ENCODE measurements at regions not wholly inside any gene's neighbourhood (a gene's known extent, or its start where the extent isn't known, plus 50 kb on each side); places are given as distances from the start of the nearest gene placed in this dataset.
A peak's percentile ranks its signal among the peaks of the same experiment; 100 is the strongest.

DNA sequence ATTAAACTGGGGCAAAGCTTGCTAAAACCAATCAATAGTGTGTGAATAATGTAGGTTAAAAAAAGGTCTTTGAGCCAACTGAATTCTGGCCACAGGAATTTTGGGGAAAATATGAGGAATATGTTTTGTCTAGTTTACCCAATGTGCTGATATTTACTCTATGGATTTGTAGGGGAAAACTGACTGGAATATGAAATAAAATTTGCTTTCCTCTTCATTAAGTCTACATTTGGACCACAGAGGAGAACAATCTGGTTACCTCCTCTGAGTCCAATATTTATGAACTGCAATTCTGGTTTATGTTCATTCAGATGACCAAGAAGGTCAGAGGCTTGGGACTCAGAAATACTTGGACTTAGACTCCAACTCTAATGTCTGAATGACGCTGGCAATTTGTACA lies 1042.2 kb upstream of the CNTNAP5 start:
- DNase-seq: peak; percentile 65
- no CpG with 5 or more reads among the region's 1 CpG for WGBS (ENCODE audit: insufficient coverage)
- no peaks in the 10 kb centered on the region for H3K27me3 ChIP-seq (ENCODE audit: control insufficient read depth, insufficient read depth, low read length)
- no peaks in the 10 kb centered on the region for H3K4me1 ChIP-seq (ENCODE audit: control insufficient read depth, insufficient read depth, low read length)
- no peak overlapping the region for H3K27ac ChIP-seq (ENCODE audit: low read length)
- H3K36me3 ChIP-seq (ENCODE audit: control insufficient read depth, insufficient read depth, low read length): no peaks in the 10 kb centered on the region
- no peaks in the 10 kb centered on the region for H3K9me3 ChIP-seq (replicated peaks; ENCODE audit: control insufficient read depth, low read depth, low read length)
- no peak overlapping the region for H3K4me3 ChIP-seq (ENCODE audit: low read length)

DNA sequence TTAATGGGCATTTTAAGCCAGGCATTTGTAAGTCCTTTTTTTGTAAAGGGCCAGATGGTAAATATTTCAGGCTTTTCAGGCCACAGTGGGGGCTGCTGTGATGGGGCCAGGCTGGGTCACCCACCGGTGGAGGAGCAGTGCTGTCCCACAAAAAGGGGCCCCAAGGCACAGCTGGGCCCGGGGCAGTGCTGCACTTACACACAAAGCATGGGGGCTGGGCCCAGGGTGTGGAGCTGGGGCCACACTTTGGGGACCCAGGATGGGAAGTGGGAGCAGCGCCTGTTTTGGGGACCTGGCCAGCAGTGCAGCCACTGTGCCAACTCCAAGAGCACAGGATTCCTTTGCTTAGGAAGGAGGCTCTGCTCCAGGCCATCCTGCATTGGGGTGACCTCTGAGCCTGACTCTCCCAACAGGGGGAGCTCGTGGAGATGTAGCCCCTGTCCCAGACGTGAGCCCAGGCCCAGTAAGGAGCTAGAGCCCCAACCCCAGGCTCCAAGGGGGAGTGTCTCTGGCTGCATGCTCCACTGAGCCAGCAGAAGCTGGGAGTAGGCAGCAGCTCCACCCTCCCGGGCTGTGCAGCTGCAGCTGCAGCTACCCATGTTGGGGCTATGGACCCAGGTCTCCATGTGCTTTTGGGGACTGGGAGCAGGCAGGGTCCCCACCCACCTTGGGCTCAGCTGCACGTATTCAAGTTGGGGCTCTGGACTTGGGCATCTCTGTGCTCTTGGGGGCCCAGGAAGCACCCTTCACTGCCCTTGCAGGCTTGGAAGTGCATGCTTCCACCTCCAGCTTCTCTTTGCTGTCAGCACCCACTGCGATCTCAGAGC lies 1036.5 kb upstream of the CNTNAP5 start:
- no peaks in the 10 kb centered on the region for H3K36me3 ChIP-seq (ENCODE audit: control insufficient read depth, insufficient read depth, low read length)
- WGBS (ENCODE audit: insufficient coverage): 46% methylated on average over 7 of the region's 8 CpGs
- H3K27me3 ChIP-seq (ENCODE audit: control insufficient read depth, insufficient read depth, low read length): no peaks in the 10 kb centered on the region
- no peak overlapping the region for H3K27ac ChIP-seq (ENCODE audit: low read length)
- no peak for DNase-seq
- no peaks in the 10 kb centered on the region for H3K4me1 ChIP-seq (ENCODE audit: control insufficient read depth, insufficient read depth, low read length)
- no peaks in the 10 kb centered on the region for H3K9me3 ChIP-seq (replicated peaks; ENCODE audit: control insufficient read depth, low read depth, low read length)
- no peak overlapping the region for H3K4me3 ChIP-seq (ENCODE audit: low read length)

DNA sequence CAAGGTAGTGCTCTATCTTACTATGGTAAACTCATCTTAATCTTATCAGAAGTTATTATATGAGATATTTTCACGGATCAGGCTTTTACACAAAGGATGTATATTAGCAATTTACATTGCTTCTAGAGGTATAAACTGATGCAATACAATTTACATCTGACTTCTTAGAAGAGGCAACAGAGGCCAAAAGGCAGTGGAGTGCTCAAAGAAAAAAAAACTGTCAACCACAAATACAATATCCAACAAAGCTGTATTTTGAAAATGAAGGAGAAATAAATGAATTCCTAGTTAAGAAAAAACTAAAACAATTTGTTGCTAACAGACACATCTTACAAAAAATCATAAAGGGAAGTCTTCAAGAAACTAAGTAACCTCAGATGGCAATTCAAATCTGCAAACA lies 1031.5 kb upstream of the CNTNAP5 start:
- H3K4me3 ChIP-seq (ENCODE audit: low read length): no peak overlapping the region
- H3K36me3 ChIP-seq (ENCODE audit: control insufficient read depth, insufficient read depth, low read length): no peaks in the 10 kb centered on the region
- DNase-seq: no peak
- no peaks in the 10 kb centered on the region for H3K4me1 ChIP-seq (ENCODE audit: control insufficient read depth, insufficient read depth, low read length)
- no peak overlapping the region for H3K27ac ChIP-seq (ENCODE audit: low read length)
- H3K27me3 ChIP-seq (ENCODE audit: control insufficient read depth, insufficient read depth, low read length): no peaks in the 10 kb centered on the region
- no peaks in the 10 kb centered on the region for H3K9me3 ChIP-seq (replicated peaks; ENCODE audit: control insufficient read depth, low read depth, low read length)
- WGBS (ENCODE audit: insufficient coverage): no CpG with 5 or more reads among the region's 1 CpG

DNA sequence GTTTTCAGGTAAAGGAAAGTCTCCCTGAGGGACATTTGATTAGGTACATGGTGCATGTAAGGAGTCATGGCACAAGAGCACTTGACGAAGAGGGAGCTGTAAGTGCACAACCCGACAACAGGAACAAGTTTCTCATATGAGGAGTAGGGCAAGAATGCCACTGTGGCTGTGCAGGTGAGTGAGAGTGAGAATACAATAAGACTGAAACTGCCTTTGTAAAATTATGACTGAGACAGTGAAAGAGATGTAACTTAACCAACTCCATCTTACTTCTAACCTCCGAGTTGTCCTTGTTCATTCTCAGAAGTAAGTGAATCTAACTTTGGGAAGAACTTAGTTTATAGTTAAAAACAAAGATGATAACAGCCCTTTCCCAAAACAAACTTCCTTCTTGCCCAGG lies 1025.8 kb upstream of the CNTNAP5 start:
- Histone ChIP-seq H3K4me1 (ENCODE audit: control insufficient read depth, insufficient read depth, low read length) (no peaks in the 10 kb centered on the region), H3K9me3 (replicated peaks; ENCODE audit: control insufficient read depth, low read depth, low read length) (no peaks in the 10 kb centered on the region), H3K27ac (ENCODE audit: low read length) (no peak overlapping the region), H3K27me3 (ENCODE audit: control insufficient read depth, insufficient read depth, low read length) (no peaks in the 10 kb centered on the region), H3K36me3 (ENCODE audit: control insufficient read depth, insufficient read depth, low read length) (no peaks in the 10 kb centered on the region), H3K4me3 (ENCODE audit: low read length) (no peak overlapping the region)
- 100% methylated on average over 2 of the region's 3 CpGs for WGBS (ENCODE audit: insufficient coverage)
- DNase-seq: no peak

DNA sequence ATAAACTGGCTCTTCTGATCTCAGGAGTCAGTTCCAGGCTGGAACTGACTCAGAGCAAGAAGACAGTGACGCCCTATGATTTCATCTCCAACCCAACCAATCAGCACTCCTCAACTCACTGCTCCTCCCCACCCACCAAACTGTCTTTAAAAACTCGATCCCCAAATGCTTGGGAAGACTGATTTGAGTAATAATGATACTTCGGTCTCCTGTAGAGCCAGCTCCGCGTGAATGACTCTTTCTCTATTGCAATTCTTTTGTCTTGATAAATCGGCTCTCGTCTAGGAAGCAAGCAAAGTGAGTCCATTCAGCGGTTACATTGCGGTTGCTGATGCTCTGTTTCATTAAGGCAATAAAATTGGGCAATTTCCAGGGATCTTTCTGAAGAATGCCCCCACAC lies 1025.3 kb upstream of the CNTNAP5 start:
- Histone ChIP-seq H3K27me3 (ENCODE audit: control insufficient read depth, insufficient read depth, low read length) (no peaks in the 10 kb centered on the region), H3K36me3 (ENCODE audit: control insufficient read depth, insufficient read depth, low read length) (no peaks in the 10 kb centered on the region), H3K4me3 (ENCODE audit: low read length) (no peak overlapping the region), H3K9me3 (replicated peaks; ENCODE audit: control insufficient read depth, low read depth, low read length) (no peaks in the 10 kb centered on the region), H3K4me1 (ENCODE audit: control insufficient read depth, insufficient read depth, low read length) (no peaks in the 10 kb centered on the region), H3K27ac (ENCODE audit: low read length) (no peak overlapping the region)
- DNase-seq: no peak
- WGBS (ENCODE audit: insufficient coverage): no CpG with 5 or more reads among the region's 9 CpGs

DNA sequence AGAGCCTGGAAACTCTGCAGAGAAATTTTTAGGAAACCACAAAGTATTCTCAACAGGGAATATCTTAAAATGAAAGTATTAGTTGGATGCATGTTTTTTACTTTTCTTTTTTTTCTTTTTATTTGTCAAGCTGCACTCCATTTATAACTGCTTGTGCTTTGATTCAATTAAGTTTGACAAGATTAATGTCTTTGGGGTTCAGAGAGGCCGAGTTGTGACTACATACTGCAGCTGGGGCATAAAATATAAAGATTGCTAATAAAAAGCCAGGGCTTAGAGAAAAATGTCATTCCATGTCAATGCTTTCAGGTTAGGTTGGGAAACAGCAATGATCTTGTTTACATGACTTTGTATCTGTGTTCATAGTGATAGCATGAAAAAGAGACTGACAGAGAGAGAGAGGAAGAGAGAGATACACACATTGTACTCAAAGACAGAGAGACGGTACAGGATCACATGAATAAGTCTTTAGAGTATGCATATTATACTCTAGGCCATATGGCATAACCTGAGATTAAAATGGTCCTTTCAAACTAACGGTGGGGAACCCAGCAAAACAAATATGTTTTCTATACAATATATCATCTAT lies 1022.3 kb upstream of the CNTNAP5 start:
- H3K27ac ChIP-seq (ENCODE audit: low read length): no peak overlapping the region
- DNase-seq: peak; percentile 25
- H3K4me1 ChIP-seq (ENCODE audit: control insufficient read depth, insufficient read depth, low read length): no peaks in the 10 kb centered on the region
- H3K4me3 ChIP-seq (ENCODE audit: low read length): no peak overlapping the region
- H3K36me3 ChIP-seq (ENCODE audit: control insufficient read depth, insufficient read depth, low read length): no peaks in the 10 kb centered on the region
- no peaks in the 10 kb centered on the region for H3K27me3 ChIP-seq (ENCODE audit: control insufficient read depth, insufficient read depth, low read length)
- no CpG with 5 or more reads among the region's 3 CpGs for WGBS (ENCODE audit: insufficient coverage)
- H3K9me3 ChIP-seq (replicated peaks; ENCODE audit: control insufficient read depth, low read depth, low read length): peaks cover 6% of the 10 kb centered on the region

DNA sequence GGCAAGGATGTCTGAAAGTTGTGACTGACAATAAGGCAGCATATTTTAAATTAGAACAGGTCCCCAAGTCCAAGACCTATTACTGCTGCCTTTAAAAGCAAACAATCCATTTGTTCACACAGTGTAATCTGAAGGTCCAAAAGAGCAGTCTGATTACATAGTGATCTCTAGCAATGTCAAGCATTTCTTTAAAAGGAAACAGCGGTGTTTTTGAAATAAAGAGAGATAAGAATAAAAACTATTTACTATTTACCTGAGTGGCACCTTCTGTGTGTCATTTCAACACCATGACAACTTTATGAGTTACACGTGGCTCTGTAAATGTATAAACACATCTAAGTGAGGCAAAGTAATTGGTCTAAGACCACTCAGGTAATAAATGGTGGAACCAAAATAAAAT lies 1009.9 kb upstream of the CNTNAP5 start:
- DNase-seq: no peak
- no peaks in the 10 kb centered on the region for H3K9me3 ChIP-seq (replicated peaks; ENCODE audit: control insufficient read depth, low read depth, low read length)
- H3K4me3 ChIP-seq (ENCODE audit: low read length): no peak overlapping the region
- no peaks in the 10 kb centered on the region for H3K36me3 ChIP-seq (ENCODE audit: control insufficient read depth, insufficient read depth, low read length)
- WGBS (ENCODE audit: insufficient coverage): no CpG with 5 or more reads among the region's 2 CpGs
- no peaks in the 10 kb centered on the region for H3K27me3 ChIP-seq (ENCODE audit: control insufficient read depth, insufficient read depth, low read length)
- no peak overlapping the region for H3K27ac ChIP-seq (ENCODE audit: low read length)
- no peaks in the 10 kb centered on the region for H3K4me1 ChIP-seq (ENCODE audit: control insufficient read depth, insufficient read depth, low read length)

DNA sequence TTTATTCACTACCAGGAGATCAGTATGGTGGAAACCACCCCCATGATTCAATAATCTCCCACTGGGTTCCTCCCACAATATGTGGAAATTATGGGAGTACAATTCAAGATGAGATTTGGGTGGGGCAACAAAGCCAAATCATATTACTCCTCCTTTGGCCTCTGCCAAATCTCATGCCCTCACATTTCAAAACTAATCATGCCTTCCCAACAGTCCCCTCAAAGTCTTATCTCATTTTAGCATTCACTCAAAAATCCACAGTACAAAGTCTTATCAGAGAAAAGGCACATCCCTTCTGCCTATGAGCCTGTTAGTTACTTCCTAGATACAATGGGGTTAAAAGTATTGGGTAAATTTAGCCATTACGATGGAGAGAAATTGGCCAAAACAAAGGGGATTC lies 989.5 kb upstream of the CNTNAP5 start:
- Histone ChIP-seq H3K9me3 (replicated peaks; ENCODE audit: control insufficient read depth, low read depth, low read length) (no peaks in the 10 kb centered on the region), H3K4me3 (ENCODE audit: low read length) (no peak overlapping the region), H3K36me3 (ENCODE audit: control insufficient read depth, insufficient read depth, low read length) (no peaks in the 10 kb centered on the region), H3K27ac (ENCODE audit: low read length) (no peak overlapping the region), H3K4me1 (ENCODE audit: control insufficient read depth, insufficient read depth, low read length) (no peaks in the 10 kb centered on the region), H3K27me3 (ENCODE audit: control insufficient read depth, insufficient read depth, low read length) (no peaks in the 10 kb centered on the region)
- WGBS (ENCODE audit: insufficient coverage): no CpG with 5 or more reads among the region's 1 CpG
- no peak for DNase-seq

DNA sequence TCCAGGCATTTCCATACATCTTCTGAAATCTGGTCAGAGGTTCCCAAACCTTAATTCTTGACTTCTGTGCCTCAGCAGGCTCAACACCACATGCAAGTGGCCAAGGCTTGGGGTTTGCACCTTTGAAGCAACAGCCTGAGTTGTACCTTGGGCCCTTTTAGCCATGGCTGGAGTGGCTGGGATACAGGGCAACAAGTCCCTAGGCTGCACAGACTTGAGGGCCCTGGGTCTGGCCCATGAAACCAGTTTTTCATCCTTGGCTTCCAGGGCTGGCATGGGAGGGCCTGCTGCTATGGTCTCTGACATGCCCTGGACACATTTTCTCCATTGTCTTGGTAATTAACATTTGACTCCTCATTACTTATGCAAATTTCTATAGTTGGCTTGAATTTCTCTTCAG lies 988.8 kb upstream of the CNTNAP5 start:
- Histone ChIP-seq H3K27me3 (ENCODE audit: control insufficient read depth, insufficient read depth, low read length) (no peaks in the 10 kb centered on the region), H3K9me3 (replicated peaks; ENCODE audit: control insufficient read depth, low read depth, low read length) (no peaks in the 10 kb centered on the region), H3K4me1 (ENCODE audit: control insufficient read depth, insufficient read depth, low read length) (no peaks in the 10 kb centered on the region), H3K4me3 (ENCODE audit: low read length) (no peak overlapping the region), H3K27ac (ENCODE audit: low read length) (no peak overlapping the region), H3K36me3 (ENCODE audit: control insufficient read depth, insufficient read depth, low read length) (no peaks in the 10 kb centered on the region)
- no peak for DNase-seq

DNA sequence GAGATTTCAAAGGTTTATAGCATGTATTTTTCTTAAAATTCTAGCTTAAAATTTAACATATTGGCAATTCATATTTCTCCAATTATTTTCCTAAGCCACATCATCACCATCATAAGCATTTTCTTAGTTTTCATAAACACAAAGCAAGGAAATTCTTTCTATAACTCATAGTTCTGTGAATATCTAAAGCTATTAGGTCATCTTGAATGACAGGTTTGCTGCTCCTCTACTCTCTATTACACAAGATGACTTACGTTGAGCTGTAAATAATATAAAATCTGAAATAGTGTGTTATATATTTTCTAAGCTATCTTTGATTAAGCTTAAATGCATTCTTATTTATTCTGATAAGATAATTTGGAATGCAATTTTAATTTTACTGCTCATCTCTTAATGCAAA lies 984.6 kb upstream of the CNTNAP5 start:
- H3K36me3 ChIP-seq (ENCODE audit: control insufficient read depth, insufficient read depth, low read length): no peaks in the 10 kb centered on the region
- H3K27me3 ChIP-seq (ENCODE audit: control insufficient read depth, insufficient read depth, low read length): no peaks in the 10 kb centered on the region
- H3K27ac ChIP-seq (ENCODE audit: low read length): no peak overlapping the region
- no peak for DNase-seq
- no CpG with 5 or more reads among the region's 1 CpG for WGBS (ENCODE audit: insufficient coverage)
- no peaks in the 10 kb centered on the region for H3K4me1 ChIP-seq (ENCODE audit: control insufficient read depth, insufficient read depth, low read length)
- H3K4me3 ChIP-seq (ENCODE audit: low read length): no peak overlapping the region
- no peaks in the 10 kb centered on the region for H3K9me3 ChIP-seq (replicated peaks; ENCODE audit: control insufficient read depth, low read depth, low read length)
